Kidney epithelial cell (primary cell): ENCODE measurements at regions not wholly inside any gene's neighbourhood (a gene's known extent, or its start where the extent isn't known, plus 50 kb on each side); places are given as distances from the start of the nearest gene placed in this dataset.

Experiments
- DNase-seq: peaks from one replicate; pipeline ENCODE4 v3.0.0-alpha.2; 2010; ENCODE audit warnings: low read depth
- H3K27me3 ChIP-seq: 2 replicates; pipeline ENCODE4 v1.6.0; 2011; ENCODE audit warnings: low read length; ENCODE audit not compliant: control insufficient read depth, insufficient read depth
- H3K36me3 ChIP-seq: 2 replicates; pipeline ENCODE4 v1.5.1; 2011; ENCODE audit warnings: low read length; ENCODE audit not compliant: control insufficient read depth, insufficient read depth
- H3K4me3 ChIP-seq: 2 replicates; pipeline ENCODE4 v1.5.1; 2011; ENCODE audit warnings: low read depth, mild to moderate bottlenecking, control low read depth, low read length
- CTCF ChIP-seq: IDR thresholded peaks from 2 replicates; pipeline ENCODE4 v1.5.1; 2011; ENCODE audit warnings: mild to moderate bottlenecking, moderate library complexity, low read length, control low read depth, inconsistent platforms; ENCODE audit not compliant: insufficient read depth, poor library complexity, severe bottlenecking

- Histone ChIP-seq H3K4me3 (no peak overlapping the region), H3K27me3 (peaks cover 4% of the 10 kb centered on the region), H3K36me3 (no peaks in the 10 kb centered on the region)
- no peak for TF ChIP-seq CTCF
- DNase-seq, result no peak
These were observed 104.0 kb downstream of the CPZ start for GRCh38 chr4:8696369-8697127.

GRCh38 chr4:8695237-8696219 lies 103.0 kb downstream of the CPZ start:
- no peak for TF ChIP-seq CTCF
- Histone ChIP-seq H3K27me3 (peaks cover 3% of the 10 kb centered on the region), H3K36me3 (no peaks in the 10 kb centered on the region), H3K4me3 (no peak overlapping the region)
- no peak for DNase-seq

- no peak for TF ChIP-seq CTCF
- Histone ChIP-seq H3K27me3 (peaks cover 2% of the 10 kb centered on the region), H3K4me3 (no peak overlapping the region), H3K36me3 (no peaks in the 10 kb centered on the region)
- no peak for DNase-seq
These were observed 102.1 kb downstream of the CPZ start for GRCh38 chr4:8694651-8695151.

- TF ChIP-seq CTCF, result no peak
- DNase-seq, result no peak
- Histone ChIP-seq H3K27me3 (peaks cover 3% of the 10 kb centered on the region), H3K4me3 (no peak overlapping the region), H3K36me3 (no peaks in the 10 kb centered on the region)
These were observed 101.7 kb downstream of the CPZ start for GRCh38 chr4:8694226-8694625.

- H3K27me3 ChIP-seq, result peaks cover 13% of the 10 kb centered on the region
- no peak for DNase-seq
- TF ChIP-seq CTCF, result no peak
- H3K4me3 ChIP-seq, result no peak overlapping the region
- no peaks in the 10 kb centered on the region for H3K36me3 ChIP-seq
These were observed 98.7 kb downstream of the CPZ start for GRCh38 chr4:8691151-8691775.
